ENCODE measurements at regions not wholly inside any gene's neighbourhood (a gene's known extent, or its start where the extent isn't known, plus 50 kb on each side); places are given as distances from the start of the nearest gene placed in this dataset.

DNA sequence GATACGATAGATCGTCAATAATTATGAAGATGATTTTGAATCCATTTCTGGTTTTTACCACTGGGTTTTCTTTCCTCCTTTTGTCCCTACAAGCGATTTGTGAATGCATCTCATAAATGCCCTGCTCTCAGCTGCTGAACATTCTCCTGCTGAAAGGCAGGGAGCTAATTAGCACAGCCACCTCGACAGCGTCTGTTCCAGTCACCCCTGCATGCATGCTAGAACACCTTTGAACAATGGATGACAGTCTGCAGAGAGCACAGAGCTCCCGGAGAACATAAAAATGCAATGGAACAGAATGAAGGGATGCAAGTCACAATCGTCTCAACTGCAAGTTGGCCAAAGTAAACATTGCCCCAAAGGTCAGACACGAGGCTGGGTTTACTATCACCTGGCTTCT lies 105.8 kb downstream of the SLC35B3 start:
- H3K36me3 ChIP-seq = no peaks in the 10 kb centered on the region
- no peaks in the 10 kb centered on the region for H3K4me1 ChIP-seq
- TF ChIP-seq POLR2AphosphoS5 (IDR thresholded peaks at IDR 0.05) (no peak), POLR2A (IDR thresholded peaks at IDR 0.05) (no peak)
- TF ChIP-seq, protein P1, sequence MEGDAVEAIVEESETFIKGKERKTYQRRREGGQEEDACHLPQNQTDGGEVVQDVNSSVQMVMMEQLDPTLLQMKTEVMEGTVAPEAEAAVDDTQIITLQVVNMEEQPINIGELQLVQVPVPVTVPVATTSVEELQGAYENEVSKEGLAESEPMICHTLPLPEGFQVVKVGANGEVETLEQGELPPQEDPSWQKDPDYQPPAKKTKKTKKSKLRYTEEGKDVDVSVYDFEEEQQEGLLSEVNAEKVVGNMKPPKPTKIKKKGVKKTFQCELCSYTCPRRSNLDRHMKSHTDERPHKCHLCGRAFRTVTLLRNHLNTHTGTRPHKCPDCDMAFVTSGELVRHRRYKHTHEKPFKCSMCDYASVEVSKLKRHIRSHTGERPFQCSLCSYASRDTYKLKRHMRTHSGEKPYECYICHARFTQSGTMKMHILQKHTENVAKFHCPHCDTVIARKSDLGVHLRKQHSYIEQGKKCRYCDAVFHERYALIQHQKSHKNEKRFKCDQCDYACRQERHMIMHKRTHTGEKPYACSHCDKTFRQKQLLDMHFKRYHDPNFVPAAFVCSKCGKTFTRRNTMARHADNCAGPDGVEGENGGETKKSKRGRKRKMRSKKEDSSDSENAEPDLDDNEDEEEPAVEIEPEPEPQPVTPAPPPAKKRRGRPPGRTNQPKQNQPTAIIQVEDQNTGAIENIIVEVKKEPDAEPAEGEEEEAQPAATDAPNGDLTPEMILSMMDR (IDR thresholded peaks at IDR 0.05) = no peak
- no peaks in the 10 kb centered on the region for H3K27me3 ChIP-seq
- no peak overlapping the region for H3K27ac ChIP-seq
- no peaks in the 10 kb centered on the region for H3K9me3 ChIP-seq
- DNase-seq (ENCODE audit: low spot score in 2 of 2) = no peak
- no peak overlapping the region for H3K4me3 ChIP-seq
- intact Hi-C loops (cut with DNase I; ENCODE audit: low total_unique reads) = no loop called here

DNA sequence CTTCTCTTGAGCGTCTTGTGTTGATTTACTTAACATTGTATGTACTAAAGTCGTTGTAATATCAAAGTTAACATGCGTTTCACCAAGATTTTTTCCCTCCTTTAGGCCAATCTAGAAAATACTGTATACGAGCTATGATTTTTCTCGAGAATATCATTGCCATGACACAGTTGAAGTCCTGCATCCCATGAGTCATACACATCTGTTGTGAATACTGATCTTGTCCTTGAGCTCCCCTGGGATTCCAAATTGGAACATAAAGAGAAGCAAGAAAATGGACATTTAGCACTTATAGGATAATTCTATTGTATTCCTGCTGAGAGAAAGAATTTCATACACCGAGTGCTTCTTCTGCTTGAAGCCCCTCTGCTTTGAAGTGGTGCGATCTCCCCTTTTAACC lies 109.6 kb downstream of the SLC35B3 start:
- intact Hi-C loops (cut with DNase I; ENCODE audit: low total_unique reads) = no loop called here
- Histone ChIP-seq H3K36me3 (no peaks in the 10 kb centered on the region), H3K27me3 (no peaks in the 10 kb centered on the region), H3K4me3 (no peak overlapping the region), H3K27ac (no peak overlapping the region), H3K4me1 (no peaks in the 10 kb centered on the region), H3K9me3 (peaks cover 0 to 6% of the 10 kb centered on the region in 2 donors)
- no peak for DNase-seq (ENCODE audit: low spot score in 2 of 2)
- TF ChIP-seq POLR2AphosphoS5 (IDR thresholded peaks at IDR 0.05) = no peak
- TF ChIP-seq, protein P1 (IDR thresholded peaks at IDR 0.05) = no peak
- TF ChIP-seq POLR2A (IDR thresholded peaks at IDR 0.05) = no peak

DNA sequence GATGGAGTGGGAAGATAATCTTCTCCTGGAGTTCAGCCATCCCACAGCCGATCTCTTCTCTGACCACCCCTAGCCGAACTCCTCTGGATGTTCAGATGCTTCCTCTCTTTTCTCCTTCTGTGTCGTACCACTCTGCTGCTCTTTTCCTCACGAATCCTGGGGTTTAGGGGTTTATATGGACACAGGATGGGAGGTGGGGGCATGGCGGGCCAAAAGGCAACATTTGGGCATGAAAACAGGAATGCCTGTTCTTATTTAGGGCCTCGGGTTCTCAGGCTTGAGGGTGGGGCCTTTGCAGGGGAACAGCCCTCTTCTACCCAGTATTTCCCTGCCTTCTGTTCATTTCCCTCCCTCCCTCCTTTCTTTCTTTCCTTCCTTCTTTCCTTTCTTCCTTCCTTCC lies 112.7 kb downstream of the SLC35B3 start:
- DNase-seq (ENCODE audit: low spot score in 2 of 2) = no peak
- Histone ChIP-seq H3K9me3 (peaks cover 0 to 6% of the 10 kb centered on the region in 2 donors), H3K27me3 (no peaks in the 10 kb centered on the region), H3K27ac (no peak overlapping the region), H3K36me3 (no peaks in the 10 kb centered on the region), H3K4me1 (no peaks in the 10 kb centered on the region), H3K4me3 (no peak overlapping the region)
- intact Hi-C loops (cut with DNase I; ENCODE audit: low total_unique reads) = no loop called here
- TF ChIP-seq POLR2A (IDR thresholded peaks at IDR 0.05) = no peak

DNA sequence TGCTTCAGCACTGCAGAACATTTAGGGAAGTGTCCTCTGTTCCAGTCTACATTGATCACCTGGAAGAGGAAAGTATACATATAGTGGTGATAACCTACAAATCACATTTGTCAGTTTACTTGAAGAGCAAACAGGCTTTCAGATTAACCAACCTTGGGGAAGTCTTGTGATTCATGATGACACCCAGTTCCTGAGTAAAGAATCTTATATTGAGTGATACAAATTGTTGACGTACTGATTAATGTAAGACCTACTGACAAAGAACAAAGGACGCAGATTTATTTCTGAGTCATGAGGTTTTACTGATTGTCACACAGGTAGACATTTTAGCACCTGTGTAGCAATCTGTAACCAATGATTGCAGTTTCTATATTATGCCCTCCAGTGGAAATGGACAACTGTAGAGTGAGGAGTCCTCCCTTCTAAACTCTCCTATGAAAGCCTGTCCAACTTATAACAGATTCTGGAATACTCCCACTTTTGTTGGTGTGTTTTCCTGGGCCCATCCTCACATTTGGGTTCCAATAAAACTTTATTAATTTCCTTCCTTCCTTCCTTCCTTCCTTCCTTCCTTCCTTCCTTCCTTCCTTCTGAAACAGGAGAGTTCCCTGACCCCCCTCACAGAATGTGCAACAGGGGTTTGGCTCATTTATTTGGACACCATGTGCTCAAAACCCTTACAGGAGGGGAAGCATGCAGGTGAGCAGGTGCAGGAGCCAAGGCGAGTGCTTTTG lies 113.5 kb downstream of the SLC35B3 start:
- Histone ChIP-seq H3K9me3 (peaks cover 0 to 6% of the 10 kb centered on the region in 2 donors), H3K4me1 (no peaks in the 10 kb centered on the region), H3K36me3 (no peaks in the 10 kb centered on the region), H3K4me3 (no peak overlapping the region), H3K27me3 (no peaks in the 10 kb centered on the region), H3K27ac (no peak overlapping the region)
- TF ChIP-seq, protein P1 (IDR thresholded peaks at IDR 0.05) = no peak
- TF ChIP-seq POLR2AphosphoS5 (IDR thresholded peaks at IDR 0.05) (no peak), POLR2A (IDR thresholded peaks at IDR 0.05) (no peak)
- no peak for DNase-seq (ENCODE audit: low spot score in 2 of 2)
- intact Hi-C loops (cut with DNase I; ENCODE audit: low total_unique reads) = no loop called here

DNA sequence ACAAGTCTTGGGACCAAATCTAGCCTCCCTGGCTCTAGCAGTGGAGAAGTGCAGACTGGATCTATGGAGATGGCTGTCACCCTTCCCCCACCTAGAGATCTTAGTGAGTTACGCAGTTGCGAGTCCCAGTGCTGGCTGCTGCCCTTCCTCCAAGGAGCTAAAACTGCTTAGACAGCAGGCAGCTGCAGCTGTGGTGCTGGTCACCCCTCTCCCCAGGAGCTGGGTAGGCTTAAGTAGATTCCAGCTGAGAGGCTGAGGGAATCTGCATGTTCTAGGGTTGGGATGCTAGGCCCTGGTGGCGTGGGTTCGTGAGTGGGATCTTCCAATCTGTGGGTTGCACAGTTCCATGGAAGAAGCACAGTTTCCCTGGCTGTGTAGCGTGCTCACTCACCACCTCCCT lies 120.2 kb downstream of the SLC35B3 start:
- no peak overlapping the region for H3K27ac ChIP-seq
- H3K36me3 ChIP-seq = no peaks in the 10 kb centered on the region
- H3K9me3 ChIP-seq = peaks cover 0 to 4% of the 10 kb centered on the region in 2 donors
- TF ChIP-seq, protein P1 (IDR thresholded peaks at IDR 0.05) = no peak
- TF ChIP-seq POLR2AphosphoS5 (IDR thresholded peaks at IDR 0.05) (no peak), POLR2A (IDR thresholded peaks at IDR 0.05) (no peak)
- intact Hi-C loops (cut with DNase I; ENCODE audit: low total_unique reads) = no loop called here
- H3K27me3 ChIP-seq = peaks cover 0 to 5% of the 10 kb centered on the region in 2 donors
- H3K4me3 ChIP-seq = no peak overlapping the region
- no peaks in the 10 kb centered on the region for H3K4me1 ChIP-seq
- no peak for DNase-seq (ENCODE audit: low spot score in 2 of 2)
